Calu3 (cell line): ENCODE measurements at regions not wholly inside any gene's neighbourhood (a gene's known extent, or its start where the extent isn't known, plus 50 kb on each side); places are given as distances from the start of the nearest gene placed in this dataset.

Experiments used
- BruUV-seq: library from RNA; stranded (reverse); fragments of 400-500 nt; replicated peaks from 2 replicates; lab custom pipeline; 2021; lab: Mats Ljungman, UMichigan
- CTCF ChIA-PET: fragments of 300-600 bp; sonication (Branson Sonifier 250); formaldehyde crosslinking; loops from one replicate; lab custom pipeline; 2022; ENCODE audit warnings: antibody characterized with exemption; lab: Charles Lee
- DNase-seq: peaks from one replicate; pipeline ENCODE4 v3.0.0; 2022
- H3K27ac Mint-ChIP-seq: one replicate; pipeline ENCODE4 v1.8.0; 2022; ENCODE audit warnings: mixed read lengths; ENCODE audit not compliant: unreplicated experiment
- H3K27me3 Mint-ChIP-seq: one replicate; pipeline ENCODE4 v1.8.0; 2022; ENCODE audit warnings: mixed read lengths; ENCODE audit not compliant: unreplicated experiment
- H3K36me3 Mint-ChIP-seq: one replicate; pipeline ENCODE4 v1.8.0; 2022; ENCODE audit warnings: mild to moderate bottlenecking, moderate library complexity, mixed read lengths; ENCODE audit not compliant: insufficient read depth, unreplicated experiment
- H3K4me1 Mint-ChIP-seq: one replicate; pipeline ENCODE4 v1.8.0; 2022; ENCODE audit warnings: mild to moderate bottlenecking, low read depth, mixed read lengths; ENCODE audit not compliant: unreplicated experiment
- H3K4me3 Mint-ChIP-seq: one replicate; pipeline ENCODE4 v1.8.0; 2022; ENCODE audit warnings: mild to moderate bottlenecking, low read depth, moderate library complexity, mixed read lengths; ENCODE audit not compliant: unreplicated experiment
- H3K9me3 Mint-ChIP-seq: one replicate; pipeline ENCODE4 v1.8.0; 2022; ENCODE audit warnings: low read depth, mixed read lengths; ENCODE audit not compliant: unreplicated experiment
- intact Hi-C: fragments of 100-400 bp; cut with micrococcal nuclease; formaldehyde crosslinking; loops from one replicate; pipeline ENCODE4 v1.10.0; 2022; ENCODE audit not compliant: unreplicated experiment
- TF ChIP-seq, protein P1 (sequence below): fragments of 200-600 bp; IDR thresholded peaks from one replicate; pipeline ENCODE4 v1.8.0; 2022; ENCODE audit warnings: antibody characterized with exemption; ENCODE audit not compliant: unreplicated experiment

DNA sequence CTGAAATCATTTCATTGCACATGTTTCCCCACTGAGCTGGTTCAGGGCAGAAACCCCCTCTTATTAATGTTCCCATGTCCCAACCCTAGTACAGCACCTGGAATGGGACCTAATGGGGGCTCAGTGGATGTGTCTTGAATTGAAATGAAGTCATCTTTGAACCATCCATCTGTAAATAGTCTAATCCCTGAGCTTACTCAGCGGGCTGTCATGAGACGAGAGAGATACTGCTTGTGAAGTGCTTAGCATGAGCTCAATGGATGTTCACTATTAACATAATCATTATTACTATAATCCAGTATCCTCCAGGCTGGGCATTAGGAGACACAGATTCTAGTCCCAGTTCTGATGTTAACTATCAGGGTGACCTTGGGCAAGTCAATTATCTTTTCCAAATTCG, 106.6 kb upstream of the LRFN2 start:
- intact Hi-C loops, result no loop called here
- H3K9me3 Mint-ChIP-seq, result no peaks in the 10 kb centered on the region
- no TSS peak for BruUV-seq
- TF ChIP-seq, protein P1, sequence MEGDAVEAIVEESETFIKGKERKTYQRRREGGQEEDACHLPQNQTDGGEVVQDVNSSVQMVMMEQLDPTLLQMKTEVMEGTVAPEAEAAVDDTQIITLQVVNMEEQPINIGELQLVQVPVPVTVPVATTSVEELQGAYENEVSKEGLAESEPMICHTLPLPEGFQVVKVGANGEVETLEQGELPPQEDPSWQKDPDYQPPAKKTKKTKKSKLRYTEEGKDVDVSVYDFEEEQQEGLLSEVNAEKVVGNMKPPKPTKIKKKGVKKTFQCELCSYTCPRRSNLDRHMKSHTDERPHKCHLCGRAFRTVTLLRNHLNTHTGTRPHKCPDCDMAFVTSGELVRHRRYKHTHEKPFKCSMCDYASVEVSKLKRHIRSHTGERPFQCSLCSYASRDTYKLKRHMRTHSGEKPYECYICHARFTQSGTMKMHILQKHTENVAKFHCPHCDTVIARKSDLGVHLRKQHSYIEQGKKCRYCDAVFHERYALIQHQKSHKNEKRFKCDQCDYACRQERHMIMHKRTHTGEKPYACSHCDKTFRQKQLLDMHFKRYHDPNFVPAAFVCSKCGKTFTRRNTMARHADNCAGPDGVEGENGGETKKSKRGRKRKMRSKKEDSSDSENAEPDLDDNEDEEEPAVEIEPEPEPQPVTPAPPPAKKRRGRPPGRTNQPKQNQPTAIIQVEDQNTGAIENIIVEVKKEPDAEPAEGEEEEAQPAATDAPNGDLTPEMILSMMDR, result no peak
- no peak for DNase-seq
- H3K4me3 Mint-ChIP-seq, result no peak overlapping the region
- H3K4me1 Mint-ChIP-seq, result no peaks in the 10 kb centered on the region
- no peak overlapping the region for H3K27ac Mint-ChIP-seq
- no peaks in the 10 kb centered on the region for H3K36me3 Mint-ChIP-seq
- CTCF ChIA-PET, result interaction anchor here (0.9 to 1.0 kb wide), 2 partner anchors 218 to 345 kb away, joined by 3 read pairs; partner anchors contain the start of gene UNC5CL
- peaks cover 74% of the 10 kb centered on the region for H3K27me3 Mint-ChIP-seq

- TF ChIP-seq, protein P1, result no peak
- BruUV-seq, result no TSS peak
These were observed 105.2 kb upstream of the LRFN2 start for GRCh38 chr6:40692337-40692736.

GRCh38 chr6:40689185-40689584, 102.0 kb upstream of the LRFN2 start:
- DNase-seq, result no peak
- H3K27me3 Mint-ChIP-seq, result peaks cover 76% of the 10 kb centered on the region
- H3K4me3 Mint-ChIP-seq, result no peak overlapping the region
- H3K9me3 Mint-ChIP-seq, result no peaks in the 10 kb centered on the region
- H3K27ac Mint-ChIP-seq, result no peak overlapping the region
- no peaks in the 10 kb centered on the region for H3K4me1 Mint-ChIP-seq
- TF ChIP-seq, protein P1, result no peak
- BruUV-seq, result no TSS peak
- intact Hi-C loops, result no loop called here
- no peaks in the 10 kb centered on the region for H3K36me3 Mint-ChIP-seq
- CTCF ChIA-PET, result no interaction called here

More at GRCh38 chr6:40692337-40692736, 105.2 kb upstream of the LRFN2 start:
- DNase-seq, result no peak
- no peaks in the 10 kb centered on the region for H3K36me3 Mint-ChIP-seq
- no peak overlapping the region for H3K27ac Mint-ChIP-seq
- H3K4me3 Mint-ChIP-seq, result no peak overlapping the region
- CTCF ChIA-PET, result no interaction called here
- no peaks in the 10 kb centered on the region for H3K9me3 Mint-ChIP-seq
- intact Hi-C loops, result no loop called here
- peaks cover 77% of the 10 kb centered on the region for H3K27me3 Mint-ChIP-seq
- no peaks in the 10 kb centered on the region for H3K4me1 Mint-ChIP-seq

DNA sequence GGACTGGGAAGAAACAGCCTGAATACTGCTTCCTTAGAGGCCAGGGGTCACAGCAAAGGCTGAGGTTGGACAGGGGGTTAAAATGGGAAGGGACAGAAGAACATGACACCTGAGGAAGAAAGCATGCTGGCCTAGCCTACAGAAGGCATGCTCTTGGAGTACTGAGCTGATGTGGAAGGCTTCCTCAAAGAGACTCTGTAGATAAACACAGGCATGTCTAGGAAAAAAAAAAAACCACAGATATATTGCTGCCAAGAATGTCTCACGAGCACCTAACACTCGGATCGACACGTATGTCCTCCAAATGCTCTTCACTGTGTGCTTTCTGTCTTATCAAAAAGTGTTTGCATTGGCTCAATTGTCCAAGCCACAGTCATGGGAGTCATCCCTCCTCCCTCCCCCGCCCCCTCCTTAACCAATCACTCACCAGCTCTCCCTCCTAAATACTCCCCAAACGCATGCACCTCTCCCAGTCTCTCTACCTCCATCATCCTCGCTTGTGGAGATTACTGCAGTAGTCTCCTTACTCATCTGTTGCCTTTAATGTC, 101.1 kb upstream of the LRFN2 start:
- Mint-ChIP-seq H3K27ac (no peak overlapping the region), H3K36me3 (no peaks in the 10 kb centered on the region), H3K4me3 (no peak overlapping the region), H3K9me3 (no peaks in the 10 kb centered on the region), H3K4me1 (no peaks in the 10 kb centered on the region), H3K27me3 (peaks cover 74% of the 10 kb centered on the region)
- no peak for DNase-seq
- TF ChIP-seq, protein P1, result no peak
- intact Hi-C loops, result no loop called here
- no TSS peak for BruUV-seq
- CTCF ChIA-PET, result interaction anchor here (0.6 to 1.0 kb wide), 2 partner anchors 9 to 37 kb away, joined by 3 to 5 read pairs; no protein-coding TSS in a partner anchor
